Ishikawa (cell line): ENCODE measurements at regions not wholly inside any gene's neighbourhood (a gene's known extent, or its start where the extent isn't known, plus 50 kb on each side); places are given as distances from the start of the nearest gene placed in this dataset.

Experiments
- RAD21 ChIP-seq: IDR thresholded peaks from 2 replicates; pipeline ENCODE4 v1.6.1; 2012; ENCODE audit warnings: low read depth
- REST ChIP-seq: IDR thresholded peaks from 2 replicates; pipeline ENCODE4 v1.6.1; 2012; ENCODE audit warnings: low read depth, mild to moderate bottlenecking
- TAF1 ChIP-seq: IDR thresholded peaks from 2 replicates; pipeline ENCODE4 v1.6.1; 2012; ENCODE audit warnings: low read depth, mild to moderate bottlenecking
- TF ChIP-seq, protein P1 (sequence below): IDR thresholded peaks from 2 replicates; pipeline ENCODE4 v1.6.1; 2012
- TF ChIP-seq, protein P2 (sequence below): IDR thresholded peaks from 2 replicates; pipeline ENCODE4 v1.6.1; 2012

DNA sequence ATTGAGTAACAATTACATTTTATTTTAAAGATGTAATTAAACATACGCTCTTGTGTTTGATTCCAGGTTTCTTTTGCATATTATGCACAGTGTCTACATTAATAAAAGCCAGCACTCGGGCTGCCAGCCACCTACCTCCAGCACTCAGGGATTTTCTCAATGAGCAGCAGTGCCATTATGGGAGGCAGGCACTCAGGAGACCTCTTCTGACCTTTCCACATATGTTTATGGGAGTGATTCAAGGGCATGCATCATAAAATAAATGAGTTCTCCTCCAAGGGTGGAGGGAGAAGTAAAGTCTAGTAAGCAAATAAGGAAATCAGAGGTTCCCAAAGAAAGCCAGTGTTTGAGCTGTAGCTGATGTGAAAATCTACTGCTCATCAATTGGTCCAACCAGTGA, 119.8 kb upstream of the IRX2 start:
- TF ChIP-seq REST, result no peak
- TF ChIP-seq, protein P1, sequence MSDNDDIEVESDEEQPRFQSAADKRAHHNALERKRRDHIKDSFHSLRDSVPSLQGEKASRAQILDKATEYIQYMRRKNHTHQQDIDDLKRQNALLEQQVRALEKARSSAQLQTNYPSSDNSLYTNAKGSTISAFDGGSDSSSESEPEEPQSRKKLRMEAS, result no peak
- TF ChIP-seq RAD21, result no peak
- TF ChIP-seq TAF1, result no peak
- TF ChIP-seq, protein P2, sequence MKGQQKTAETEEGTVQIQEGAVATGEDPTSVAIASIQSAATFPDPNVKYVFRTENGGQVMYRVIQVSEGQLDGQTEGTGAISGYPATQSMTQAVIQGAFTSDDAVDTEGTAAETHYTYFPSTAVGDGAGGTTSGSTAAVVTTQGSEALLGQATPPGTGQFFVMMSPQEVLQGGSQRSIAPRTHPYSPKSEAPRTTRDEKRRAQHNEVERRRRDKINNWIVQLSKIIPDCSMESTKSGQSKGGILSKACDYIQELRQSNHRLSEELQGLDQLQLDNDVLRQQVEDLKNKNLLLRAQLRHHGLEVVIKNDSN, result no peak
